ENCODE measurements at regions not wholly inside any gene's neighbourhood (a gene's known extent, or its start where the extent isn't known, plus 50 kb on each side); places are given as distances from the start of the nearest gene placed in this dataset.

- ATAC-seq (no peak), DNase-seq (ENCODE audit: low spot score) (no peak)
- H3F3A ChIP-seq (replicated peaks; ENCODE audit: low read depth): no peaks in the 10 kb centered on the region
- H3K4me3 ChIP-seq: no peak overlapping the region
- H3K4me2 ChIP-seq: no peak overlapping the region
- 0 out of 2 replicates have a peak, but pooled peaks cover 5% of the 10 kb centered on the region for H3K9me2 ChIP-seq (ENCODE audit: insufficient read depth)
- no peaks in the 10 kb centered on the region for H3K27me3 ChIP-seq (ENCODE audit: insufficient read depth)
- no peaks in the 10 kb centered on the region for H3K36me3 ChIP-seq (ENCODE audit: insufficient read depth)
- no peaks in the 10 kb centered on the region for H3K36me3 Mint-ChIP-seq (ENCODE audit: low read depth)
- no peaks in the 10 kb centered on the region for H3K79me2 ChIP-seq (replicated peaks; ENCODE audit: insufficient read depth)
- no peak overlapping the region for H2AFZ ChIP-seq
- no peak overlapping the region for H3K4me3 Mint-ChIP-seq
- H3K9me3 Mint-ChIP-seq: no peaks in the 10 kb centered on the region; the same call in 2 of the 3 replicates
- TF ChIP-seq ZNF331 (CRISPR knock-in tag; IDR thresholded peaks at IDR 0.05; ENCODE audit: low read depth) (no peak), EZH2 (IDR thresholded peaks at IDR 0.05; ENCODE audit: low read depth, unreplicated experiment) (no peak), CREB1 (CRISPR knock-in tag; IDR thresholded peaks at IDR 0.05; ENCODE audit: low read depth) (no peak), EZH2phosphoT487 (IDR thresholded peaks at IDR 0.05; ENCODE audit: unreplicated experiment) (no peak), ZNF114 (CRISPR knock-in tag; IDR thresholded peaks at IDR 0.05) (no peak), ZNF462 (CRISPR knock-in tag; IDR thresholded peaks at IDR 0.05) (no peak), CTCF (conservative IDR thresholded peaks at IDR 0.05; ENCODE audit: low read depth in 2 of 2) (no peak), REST (IDR thresholded peaks at IDR 0.05; ENCODE audit: unreplicated experiment) (no peak), STAT1 (IDR thresholded peaks at IDR 0.05; ENCODE audit: unreplicated experiment) (no peak), NANOG (IDR thresholded peaks at IDR 0.05; ENCODE audit: borderline replicate concordance) (no peak)
- no peaks in the 10 kb centered on the region for H3K27me3 Mint-ChIP-seq (ENCODE audit: insufficient read depth, low read depth, poor library complexity)
- H3K4me1 Mint-ChIP-seq: peaks cover 9% of the 10 kb centered on the region
- no peak overlapping the region for H3K27ac ChIP-seq (ENCODE audit: low read depth)
- H3K4me1 ChIP-seq (ENCODE audit: insufficient read depth): 0 out of 2 replicates have a peak, but pooled peaks cover 8% of the 10 kb centered on the region
- no peaks in the 10 kb centered on the region for H4K20me1 ChIP-seq (replicated peaks; ENCODE audit: insufficient read depth)
- no peak overlapping the region for H3K27ac Mint-ChIP-seq
These were observed 291.3 kb downstream of the RPAP3 start for GRCh38 chr12:47414511-47414910.

All from GM23338 (cell line).